SU-DHL-6 (cell line): ENCODE measurements at regions not wholly inside any gene's neighbourhood (a gene's known extent, or its start where the extent isn't known, plus 50 kb on each side); places are given as distances from the start of the nearest gene placed in this dataset.

ENCODE experiments used
- EZH2phosphoT487 ChIP-seq: fragments of 200-600 bp; sonication (generic), shearing (Covaris generic); conservative IDR thresholded peaks from 2 replicates; pipeline ENCODE4 v1.6.1; 2018; ENCODE audit warnings: mild to moderate bottlenecking, antibody characterized with exemption, low read length, moderate library complexity, mixed read lengths
- TF ChIP-seq, protein P1 (sequence below): fragments of 200-600 bp; sonication (generic); IDR thresholded peaks from one replicate; pipeline ENCODE4 v1.5.1; 2017; ENCODE audit warnings: antibody characterized with exemption, mild to moderate bottlenecking, low read length, moderate library complexity; ENCODE audit not compliant: insufficient read depth, poor library complexity, severe bottlenecking

DNA sequence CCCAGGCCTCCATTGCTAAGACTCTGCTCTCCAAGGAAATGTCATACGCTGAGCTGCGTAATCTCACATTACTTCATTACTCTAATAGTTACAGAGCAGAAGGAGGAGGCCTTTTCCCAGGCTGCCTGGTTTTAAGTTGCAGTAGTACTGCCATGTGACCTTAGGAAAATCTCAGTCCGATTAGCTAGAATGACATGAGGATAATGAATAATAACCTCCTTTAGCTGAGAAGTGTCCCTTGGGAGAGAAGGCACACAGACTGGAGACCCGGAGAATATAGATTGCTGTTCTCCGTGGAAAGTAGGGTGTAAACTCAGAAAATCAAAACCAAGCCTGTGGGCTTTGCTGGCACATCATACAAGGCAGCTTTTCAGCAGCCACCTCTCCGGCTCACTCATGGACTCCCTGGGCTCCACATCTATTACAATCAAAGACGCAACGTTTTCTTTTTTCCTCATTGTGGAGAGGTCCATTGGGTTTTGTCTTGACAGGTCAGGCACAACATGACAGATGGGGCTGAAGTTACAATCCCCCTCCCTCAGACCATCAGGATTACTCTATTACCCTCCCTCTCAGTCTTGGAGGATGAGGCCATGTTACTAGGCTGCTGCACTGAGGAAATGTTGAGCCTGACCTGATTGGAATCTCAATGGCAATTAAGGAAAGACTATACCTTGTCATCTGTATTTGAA, 134.8 kb upstream of the MB21D2 start:
- TF ChIP-seq, protein P1, sequence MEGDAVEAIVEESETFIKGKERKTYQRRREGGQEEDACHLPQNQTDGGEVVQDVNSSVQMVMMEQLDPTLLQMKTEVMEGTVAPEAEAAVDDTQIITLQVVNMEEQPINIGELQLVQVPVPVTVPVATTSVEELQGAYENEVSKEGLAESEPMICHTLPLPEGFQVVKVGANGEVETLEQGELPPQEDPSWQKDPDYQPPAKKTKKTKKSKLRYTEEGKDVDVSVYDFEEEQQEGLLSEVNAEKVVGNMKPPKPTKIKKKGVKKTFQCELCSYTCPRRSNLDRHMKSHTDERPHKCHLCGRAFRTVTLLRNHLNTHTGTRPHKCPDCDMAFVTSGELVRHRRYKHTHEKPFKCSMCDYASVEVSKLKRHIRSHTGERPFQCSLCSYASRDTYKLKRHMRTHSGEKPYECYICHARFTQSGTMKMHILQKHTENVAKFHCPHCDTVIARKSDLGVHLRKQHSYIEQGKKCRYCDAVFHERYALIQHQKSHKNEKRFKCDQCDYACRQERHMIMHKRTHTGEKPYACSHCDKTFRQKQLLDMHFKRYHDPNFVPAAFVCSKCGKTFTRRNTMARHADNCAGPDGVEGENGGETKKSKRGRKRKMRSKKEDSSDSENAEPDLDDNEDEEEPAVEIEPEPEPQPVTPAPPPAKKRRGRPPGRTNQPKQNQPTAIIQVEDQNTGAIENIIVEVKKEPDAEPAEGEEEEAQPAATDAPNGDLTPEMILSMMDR: no peak
- no peak for TF ChIP-seq EZH2phosphoT487
